ENCODE measurements at regions not wholly inside any gene's neighbourhood (a gene's known extent, or its start where the extent isn't known, plus 50 kb on each side); places are given as distances from the start of the nearest gene placed in this dataset.
"Not testable (repeated sequence)": the region's sequence is repeated elsewhere in the genome, so short reads cannot be mapped to it uniquely, and the experiment has no call there.

DNA sequence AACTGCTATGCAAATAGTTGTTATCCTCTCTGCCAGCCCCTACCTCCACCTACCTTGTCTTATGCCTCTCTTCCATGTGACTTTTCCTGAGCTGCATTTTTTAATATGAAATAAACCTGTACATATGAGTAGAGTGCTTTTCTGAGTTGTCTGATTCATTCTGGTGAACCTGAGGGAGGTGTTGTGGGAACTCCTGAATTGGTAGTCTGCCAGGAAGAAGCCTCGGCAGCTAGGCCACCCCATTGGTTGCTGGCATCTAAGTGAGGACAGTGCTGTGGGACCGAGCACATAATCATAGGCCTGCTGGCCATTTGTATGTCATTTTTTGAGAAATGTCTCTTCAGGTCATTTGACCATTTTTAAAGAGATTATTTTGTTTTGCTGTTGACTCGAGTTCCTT is 1146.8 kb downstream of the UQCRFS1 start:
- DNase-seq (ENCODE audit: low spot score), result no peak

DNA sequence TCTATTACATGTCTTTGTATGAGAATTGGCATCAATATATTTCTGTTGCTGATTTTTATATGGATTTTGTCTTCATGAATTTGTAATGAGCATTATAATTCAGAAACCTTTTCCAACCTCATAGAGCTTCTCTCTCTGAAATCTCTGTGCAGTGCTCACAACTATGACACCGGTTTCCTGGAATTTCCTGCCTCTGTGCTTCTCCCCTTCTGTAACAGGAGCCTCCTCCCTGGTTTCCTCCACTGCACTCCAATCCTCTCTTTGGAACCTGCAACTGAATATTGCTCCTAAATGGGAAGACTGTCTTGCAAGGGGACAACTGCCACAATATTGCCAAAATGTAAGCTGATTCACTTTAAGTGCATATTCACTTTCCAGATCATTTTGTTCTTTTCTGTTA is 1147.9 kb downstream of the UQCRFS1 start:
- DNase-seq (ENCODE audit: low spot score), result no peak

DNA sequence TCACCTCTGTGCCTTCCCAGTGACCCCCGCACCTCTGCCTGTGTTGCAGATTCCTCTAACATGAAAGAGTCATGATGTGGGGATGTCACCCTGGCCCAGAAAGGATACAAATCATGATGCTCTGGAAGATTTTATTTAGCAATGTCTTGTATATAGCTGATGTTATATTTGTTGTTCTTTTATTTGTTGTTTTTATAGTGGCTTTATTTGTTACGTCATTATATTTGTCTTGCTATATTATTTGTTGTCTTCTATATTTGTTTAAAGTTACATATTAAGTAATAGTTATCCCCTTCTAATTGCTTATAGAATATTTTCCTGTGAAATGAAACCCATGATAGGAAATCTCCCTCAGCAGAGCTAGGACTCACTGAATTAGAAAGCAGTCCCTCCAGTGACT is 1149.2 kb downstream of the UQCRFS1 start:
- no peak for DNase-seq (ENCODE audit: low spot score)

- no peak for DNase-seq (ENCODE audit: low spot score)
Measured at GRCh38 chr19:28061111-28061510, 1151.8 kb downstream of the UQCRFS1 start.

DNA sequence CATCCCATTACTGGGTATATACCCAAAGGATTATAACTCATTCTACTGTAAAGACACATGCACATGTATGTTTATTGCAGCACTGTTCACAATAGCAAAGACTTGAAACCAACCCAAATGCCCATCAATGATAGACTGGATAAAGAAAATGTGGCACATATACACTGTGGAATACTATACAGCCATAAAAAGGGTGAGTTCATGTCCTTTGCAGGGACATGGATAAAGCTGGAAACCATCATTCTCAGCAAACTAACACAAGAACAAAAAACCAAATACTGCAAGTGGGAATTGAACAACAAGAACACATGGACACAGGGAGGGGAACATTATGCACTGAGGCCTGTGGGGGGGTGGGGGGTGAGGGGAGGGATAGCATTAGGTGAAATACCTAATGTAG is 1155.9 kb downstream of the UQCRFS1 start:
- not testable (repeated sequence) for DNase-seq (ENCODE audit: low spot score)

GRCh38 chr19:28051047-28051446 is 1161.9 kb downstream of the UQCRFS1 start:
- DNase-seq (ENCODE audit: low spot score), result no peak

- no peak for DNase-seq (ENCODE audit: low spot score)
Measured at GRCh38 chr19:28049875-28050274, 1163.1 kb downstream of the UQCRFS1 start.

DNA sequence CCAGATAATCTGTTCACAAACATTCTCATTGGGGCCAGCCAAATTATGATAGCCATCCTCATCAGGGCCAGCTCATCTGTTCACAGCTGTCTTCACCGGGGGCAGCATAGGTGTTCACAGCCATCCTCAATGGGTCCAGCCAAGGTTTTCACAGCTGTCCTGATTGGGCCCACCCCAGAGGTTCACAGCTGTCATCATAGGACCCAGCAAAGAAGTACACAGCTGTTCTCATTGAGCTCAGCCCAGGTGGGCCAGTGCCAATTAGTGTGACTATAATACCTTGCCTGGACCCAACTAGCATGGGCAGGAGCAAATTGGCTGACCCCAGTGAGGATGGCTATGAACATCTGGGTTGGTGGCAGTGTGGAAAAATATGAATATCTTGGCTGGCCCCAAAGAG is 1166.0 kb downstream of the UQCRFS1 start:
- DNase-seq (ENCODE audit: low spot score), result no peak

DNA sequence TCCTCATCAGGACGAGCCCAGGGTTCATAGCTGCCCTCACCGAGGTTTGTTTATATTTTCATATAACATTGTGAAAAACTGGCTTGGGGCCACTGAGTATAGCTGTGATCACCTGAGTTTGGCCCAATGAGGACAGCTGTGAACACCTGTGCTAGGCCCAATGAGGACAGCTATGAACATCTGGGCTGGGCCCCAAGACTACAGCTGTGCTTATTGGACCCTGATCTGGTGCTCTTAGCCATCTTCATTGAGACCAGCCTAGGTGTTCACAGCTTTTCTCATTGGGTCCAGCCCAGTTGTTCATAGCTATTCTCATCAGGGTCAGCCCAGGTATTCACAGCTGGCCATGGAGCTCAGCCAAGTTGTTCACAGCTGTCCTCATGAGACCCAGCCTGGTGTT is 1167.3 kb downstream of the UQCRFS1 start:
- DNase-seq (ENCODE audit: low spot score), result no peak

GRCh38 chr19:28044477-28044876 is 1168.5 kb downstream of the UQCRFS1 start:
- DNase-seq (ENCODE audit: low spot score), result no peak

GRCh38 chr19:28042516-28042915 is 1170.4 kb downstream of the UQCRFS1 start:
- DNase-seq (ENCODE audit: low spot score), result no peak

DNA sequence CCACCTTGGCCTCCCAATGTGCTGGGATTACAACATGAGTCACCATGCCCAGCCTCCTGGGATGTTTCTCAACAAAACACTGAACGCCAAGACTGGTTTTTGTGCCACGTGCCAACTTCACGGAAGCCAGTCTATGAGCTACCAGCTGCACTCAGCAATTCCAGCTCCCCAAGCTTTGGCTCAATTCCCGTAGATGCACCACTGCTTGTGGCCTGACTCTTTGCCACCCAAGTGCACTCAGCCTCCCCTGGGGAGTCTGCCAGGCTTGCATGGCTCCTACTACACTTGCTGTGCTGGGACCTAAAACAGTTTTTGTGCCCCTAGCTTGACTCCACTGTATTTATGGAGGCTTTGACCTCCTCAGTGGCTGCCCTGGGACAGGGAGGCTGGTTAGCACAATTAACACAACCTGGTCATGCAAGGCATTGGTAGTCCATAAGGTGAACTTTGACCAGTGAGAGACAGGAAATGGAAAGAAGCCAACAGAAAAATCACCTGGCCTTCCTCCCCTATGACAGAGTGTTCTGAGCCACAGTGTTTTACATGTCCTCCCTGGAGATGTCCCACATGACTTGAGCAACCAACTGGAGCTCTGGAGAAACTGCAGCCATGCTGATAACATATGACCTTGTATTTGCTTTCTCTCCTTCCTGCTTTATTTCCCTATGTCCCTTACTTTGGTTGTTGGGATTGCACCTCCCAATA is 1173.1 kb downstream of the UQCRFS1 start:
- DNase-seq (ENCODE audit: low spot score), result peak; percentile 8

DNA sequence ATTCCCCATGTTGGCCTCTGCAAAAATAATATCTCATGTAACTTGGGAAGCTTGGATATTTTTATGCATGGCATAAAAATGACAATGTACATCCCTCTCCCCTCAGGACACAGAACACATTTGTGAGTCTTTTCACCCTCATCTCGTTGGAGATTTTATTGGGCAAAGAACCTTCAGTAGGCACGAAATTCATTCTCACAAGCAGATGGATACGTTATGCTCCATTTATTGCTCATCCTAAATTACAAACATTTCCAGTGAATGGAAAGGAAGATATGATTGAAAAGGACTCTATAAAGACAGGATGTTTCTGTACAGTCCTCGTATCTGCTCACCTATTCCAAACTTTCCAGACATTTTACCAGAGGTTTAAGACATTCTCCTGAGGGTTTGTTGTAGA is 1175.8 kb downstream of the UQCRFS1 start:
- DNase-seq (ENCODE audit: low spot score), result no peak

- DNase-seq (ENCODE audit: low spot score), result no peak
Measured at GRCh38 chr19:28036486-28036885, 1176.5 kb downstream of the UQCRFS1 start.

DNA sequence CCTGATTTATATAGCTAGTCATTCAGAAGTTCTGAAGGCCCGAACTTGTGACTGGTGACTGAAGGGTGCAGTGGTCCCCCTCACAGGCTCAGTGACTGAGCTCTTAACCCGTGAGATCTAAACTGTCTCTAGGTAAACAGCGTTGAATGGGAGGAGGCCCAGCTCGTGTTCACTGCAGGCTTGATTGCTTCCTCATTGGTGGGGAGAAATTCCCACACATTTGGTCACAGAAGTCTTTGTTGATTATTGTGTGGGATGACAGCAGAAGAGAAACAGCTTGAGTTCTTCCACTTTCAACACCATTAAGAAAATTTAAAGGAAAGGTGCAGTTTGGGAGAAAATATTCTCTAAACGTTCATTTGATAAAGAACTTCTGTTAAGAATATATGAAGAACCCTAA is 1178.0 kb downstream of the UQCRFS1 start:
- DNase-seq (ENCODE audit: low spot score), result no peak

DNA sequence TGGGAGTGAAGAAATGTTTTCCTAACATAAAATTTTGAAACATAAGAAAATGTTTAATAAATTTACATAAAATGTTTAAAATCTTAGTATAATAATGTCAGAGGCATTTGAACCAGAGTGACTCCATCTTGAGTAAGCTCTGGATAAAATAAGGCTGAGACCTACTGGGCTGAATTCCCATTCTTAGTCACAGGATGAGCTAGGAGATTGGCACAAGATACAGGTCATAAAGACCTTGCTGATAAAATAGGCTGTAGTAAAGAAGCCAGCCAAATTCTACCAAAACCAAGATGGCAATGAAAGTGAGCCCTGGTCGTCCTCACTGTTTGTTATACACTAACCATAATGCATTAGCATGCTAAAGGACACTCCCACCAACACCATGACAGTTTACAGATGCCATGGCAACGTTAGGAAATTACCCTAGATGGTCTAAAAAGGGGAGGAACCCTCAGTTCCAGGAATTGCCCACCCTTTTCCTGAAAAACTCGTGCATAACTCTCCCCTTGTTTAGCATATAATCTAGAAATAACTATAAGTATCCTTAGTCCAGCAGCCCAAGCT is 1184.0 kb downstream of the UQCRFS1 start:
- no peak for DNase-seq (ENCODE audit: low spot score)

GRCh38 chr19:28027116-28027515 is 1185.8 kb downstream of the UQCRFS1 start:
- no peak for DNase-seq (ENCODE audit: low spot score)

DNA sequence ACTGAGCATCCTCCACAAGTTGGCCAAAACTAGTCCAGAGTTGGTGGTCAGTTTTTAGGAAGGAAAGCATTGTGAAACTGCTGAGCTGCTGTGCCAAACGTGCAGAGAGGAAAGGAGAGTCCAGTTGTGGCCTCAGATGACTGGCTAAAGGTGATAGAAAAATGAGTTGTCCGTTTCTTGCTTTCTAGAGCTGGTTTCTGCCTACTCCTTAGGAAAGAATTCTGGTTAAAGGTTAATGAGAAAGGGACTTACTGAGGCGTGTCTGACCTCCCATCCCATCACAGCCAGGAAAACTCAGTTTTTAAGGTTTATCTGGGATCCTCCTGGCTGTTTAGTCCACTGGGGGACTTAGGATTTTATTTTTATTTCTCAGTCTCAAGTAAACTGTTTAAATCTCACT is 1186.3 kb downstream of the UQCRFS1 start:
- no peak for DNase-seq (ENCODE audit: low spot score)

DNA sequence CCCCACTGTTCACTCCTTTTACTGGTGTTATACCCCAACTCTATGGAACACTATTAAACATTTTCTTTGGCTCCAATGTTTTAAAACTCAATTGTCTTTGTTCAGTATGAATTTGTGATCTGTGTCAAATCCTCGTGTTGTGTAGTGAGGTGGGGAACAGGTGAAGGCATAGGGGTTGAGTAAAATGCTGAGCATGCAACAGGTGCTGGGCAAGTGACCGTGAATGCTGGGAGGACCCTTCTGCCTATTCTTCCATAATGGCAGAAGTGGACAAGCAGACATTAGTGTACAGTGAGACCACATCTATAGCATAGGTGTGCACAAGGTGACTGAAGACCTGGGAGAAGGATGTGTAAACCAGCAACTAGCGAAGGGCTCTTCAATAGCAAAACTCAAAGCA is 1188.0 kb downstream of the UQCRFS1 start:
- DNase-seq (ENCODE audit: low spot score), result no peak

DNA sequence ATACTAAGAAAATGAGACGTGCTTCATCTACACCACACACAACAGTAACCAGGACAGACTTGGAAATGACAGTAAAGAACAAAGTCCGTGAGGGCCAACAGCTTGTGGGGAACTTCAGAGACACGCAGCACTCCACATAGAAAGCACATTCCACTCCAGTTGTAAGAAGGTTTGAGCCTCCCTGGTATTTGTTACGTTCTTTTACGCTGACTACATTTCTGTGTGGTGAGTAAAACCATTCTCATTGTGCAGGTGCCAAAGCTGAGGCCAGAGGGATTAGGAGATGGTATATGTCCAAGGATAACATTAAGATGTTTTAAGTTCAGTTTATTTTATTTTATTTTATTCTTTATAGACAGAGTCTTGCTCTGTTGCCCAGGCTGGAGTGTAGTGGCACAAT is 1189.9 kb downstream of the UQCRFS1 start:
- DNase-seq (ENCODE audit: low spot score), result no peak

DNA sequence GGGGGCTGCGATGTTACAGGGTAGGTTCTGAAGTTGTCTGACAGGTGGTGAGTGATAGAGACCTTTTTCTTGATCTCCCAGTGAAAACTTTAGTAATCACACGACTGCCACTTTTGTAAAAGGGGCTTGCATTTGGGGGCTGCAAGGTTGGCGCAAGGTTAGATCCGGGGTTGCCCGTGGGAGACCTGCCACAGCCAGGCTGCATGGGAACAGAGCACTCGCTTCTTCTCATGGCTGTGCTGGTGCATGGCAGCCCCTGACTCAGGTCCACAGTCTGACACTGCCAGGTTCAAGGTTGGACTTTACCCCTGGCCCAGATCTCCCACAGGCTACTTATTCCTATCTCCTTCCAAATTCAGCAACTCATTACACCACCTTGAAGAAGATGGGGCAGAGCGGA is 1190.4 kb downstream of the UQCRFS1 start:
- no peak for DNase-seq (ENCODE audit: low spot score)

- DNase-seq (ENCODE audit: low spot score), result no peak
Measured at GRCh38 chr19:28021259-28022185, 1191.4 kb downstream of the UQCRFS1 start.

- DNase-seq (ENCODE audit: low spot score), result no peak
Measured at GRCh38 chr19:28020619-28021258, 1192.2 kb downstream of the UQCRFS1 start.
